ENCODE measurements at regions not wholly inside any gene's neighbourhood (a gene's known extent, or its start where the extent isn't known, plus 50 kb on each side); places are given as distances from the start of the nearest gene placed in this dataset.

DNA sequence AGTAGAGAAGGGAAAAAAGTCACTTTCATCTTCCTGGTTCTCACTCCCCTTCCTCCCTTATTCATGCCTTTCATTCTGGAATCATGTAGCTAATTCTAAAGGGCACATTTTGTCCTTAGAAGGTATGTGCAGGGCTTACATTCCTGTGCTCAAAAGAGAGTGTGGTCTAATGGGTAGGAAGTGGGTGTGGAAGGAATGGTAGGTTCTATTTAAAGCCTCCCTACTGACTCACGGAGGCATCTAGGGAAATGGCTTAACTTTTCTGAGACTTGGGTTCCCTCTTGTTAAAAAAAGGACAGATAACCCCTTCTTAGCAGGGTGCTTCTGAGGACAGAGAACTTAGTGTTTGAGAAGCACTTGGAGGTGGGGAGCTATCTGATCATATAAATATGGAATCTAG lies 249.3 kb upstream of the DUSP10 start (continued):
- TF ChIP-seq, protein P1, sequence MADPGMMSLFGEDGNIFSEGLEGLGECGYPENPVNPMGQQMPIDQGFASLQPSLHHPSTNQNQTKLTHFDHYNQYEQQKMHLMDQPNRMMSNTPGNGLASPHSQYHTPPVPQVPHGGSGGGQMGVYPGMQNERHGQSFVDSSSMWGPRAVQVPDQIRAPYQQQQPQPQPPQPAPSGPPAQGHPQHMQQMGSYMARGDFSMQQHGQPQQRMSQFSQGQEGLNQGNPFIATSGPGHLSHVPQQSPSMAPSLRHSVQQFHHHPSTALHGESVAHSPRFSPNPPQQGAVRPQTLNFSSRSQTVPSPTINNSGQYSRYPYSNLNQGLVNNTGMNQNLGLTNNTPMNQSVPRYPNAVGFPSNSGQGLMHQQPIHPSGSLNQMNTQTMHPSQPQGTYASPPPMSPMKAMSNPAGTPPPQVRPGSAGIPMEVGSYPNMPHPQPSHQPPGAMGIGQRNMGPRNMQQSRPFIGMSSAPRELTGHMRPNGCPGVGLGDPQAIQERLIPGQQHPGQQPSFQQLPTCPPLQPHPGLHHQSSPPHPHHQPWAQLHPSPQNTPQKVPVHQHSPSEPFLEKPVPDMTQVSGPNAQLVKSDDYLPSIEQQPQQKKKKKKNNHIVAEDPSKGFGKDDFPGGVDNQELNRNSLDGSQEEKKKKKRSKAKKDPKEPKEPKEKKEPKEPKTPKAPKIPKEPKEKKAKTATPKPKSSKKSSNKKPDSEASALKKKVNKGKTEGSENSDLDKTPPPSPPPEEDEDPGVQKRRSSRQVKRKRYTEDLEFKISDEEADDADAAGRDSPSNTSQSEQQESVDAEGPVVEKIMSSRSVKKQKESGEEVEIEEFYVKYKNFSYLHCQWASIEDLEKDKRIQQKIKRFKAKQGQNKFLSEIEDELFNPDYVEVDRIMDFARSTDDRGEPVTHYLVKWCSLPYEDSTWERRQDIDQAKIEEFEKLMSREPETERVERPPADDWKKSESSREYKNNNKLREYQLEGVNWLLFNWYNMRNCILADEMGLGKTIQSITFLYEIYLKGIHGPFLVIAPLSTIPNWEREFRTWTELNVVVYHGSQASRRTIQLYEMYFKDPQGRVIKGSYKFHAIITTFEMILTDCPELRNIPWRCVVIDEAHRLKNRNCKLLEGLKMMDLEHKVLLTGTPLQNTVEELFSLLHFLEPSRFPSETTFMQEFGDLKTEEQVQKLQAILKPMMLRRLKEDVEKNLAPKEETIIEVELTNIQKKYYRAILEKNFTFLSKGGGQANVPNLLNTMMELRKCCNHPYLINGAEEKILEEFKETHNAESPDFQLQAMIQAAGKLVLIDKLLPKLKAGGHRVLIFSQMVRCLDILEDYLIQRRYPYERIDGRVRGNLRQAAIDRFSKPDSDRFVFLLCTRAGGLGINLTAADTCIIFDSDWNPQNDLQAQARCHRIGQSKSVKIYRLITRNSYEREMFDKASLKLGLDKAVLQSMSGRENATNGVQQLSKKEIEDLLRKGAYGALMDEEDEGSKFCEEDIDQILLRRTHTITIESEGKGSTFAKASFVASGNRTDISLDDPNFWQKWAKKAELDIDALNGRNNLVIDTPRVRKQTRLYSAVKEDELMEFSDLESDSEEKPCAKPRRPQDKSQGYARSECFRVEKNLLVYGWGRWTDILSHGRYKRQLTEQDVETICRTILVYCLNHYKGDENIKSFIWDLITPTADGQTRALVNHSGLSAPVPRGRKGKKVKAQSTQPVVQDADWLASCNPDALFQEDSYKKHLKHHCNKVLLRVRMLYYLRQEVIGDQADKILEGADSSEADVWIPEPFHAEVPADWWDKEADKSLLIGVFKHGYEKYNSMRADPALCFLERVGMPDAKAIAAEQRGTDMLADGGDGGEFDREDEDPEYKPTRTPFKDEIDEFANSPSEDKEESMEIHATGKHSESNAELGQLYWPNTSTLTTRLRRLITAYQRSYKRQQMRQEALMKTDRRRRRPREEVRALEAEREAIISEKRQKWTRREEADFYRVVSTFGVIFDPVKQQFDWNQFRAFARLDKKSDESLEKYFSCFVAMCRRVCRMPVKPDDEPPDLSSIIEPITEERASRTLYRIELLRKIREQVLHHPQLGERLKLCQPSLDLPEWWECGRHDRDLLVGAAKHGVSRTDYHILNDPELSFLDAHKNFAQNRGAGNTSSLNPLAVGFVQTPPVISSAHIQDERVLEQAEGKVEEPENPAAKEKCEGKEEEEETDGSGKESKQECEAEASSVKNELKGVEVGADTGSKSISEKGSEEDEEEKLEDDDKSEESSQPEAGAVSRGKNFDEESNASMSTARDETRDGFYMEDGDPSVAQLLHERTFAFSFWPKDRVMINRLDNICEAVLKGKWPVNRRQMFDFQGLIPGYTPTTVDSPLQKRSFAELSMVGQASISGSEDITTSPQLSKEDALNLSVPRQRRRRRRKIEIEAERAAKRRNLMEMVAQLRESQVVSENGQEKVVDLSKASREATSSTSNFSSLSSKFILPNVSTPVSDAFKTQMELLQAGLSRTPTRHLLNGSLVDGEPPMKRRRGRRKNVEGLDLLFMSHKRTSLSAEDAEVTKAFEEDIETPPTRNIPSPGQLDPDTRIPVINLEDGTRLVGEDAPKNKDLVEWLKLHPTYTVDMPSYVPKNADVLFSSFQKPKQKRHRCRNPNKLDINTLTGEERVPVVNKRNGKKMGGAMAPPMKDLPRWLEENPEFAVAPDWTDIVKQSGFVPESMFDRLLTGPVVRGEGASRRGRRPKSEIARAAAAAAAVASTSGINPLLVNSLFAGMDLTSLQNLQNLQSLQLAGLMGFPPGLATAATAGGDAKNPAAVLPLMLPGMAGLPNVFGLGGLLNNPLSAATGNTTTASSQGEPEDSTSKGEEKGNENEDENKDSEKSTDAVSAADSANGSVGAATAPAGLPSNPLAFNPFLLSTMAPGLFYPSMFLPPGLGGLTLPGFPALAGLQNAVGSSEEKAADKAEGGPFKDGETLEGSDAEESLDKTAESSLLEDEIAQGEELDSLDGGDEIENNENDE (IDR thresholded peaks at IDR 0.05; ENCODE audit: insufficient replicate concordance, low read length): no peak
- TF ChIP-seq TAF7 (optimal IDR thresholded peaks at IDR 0.05; ENCODE audit: borderline replicate concordance, low read depth, low read length) (no peak), SP4 (IDR thresholded peaks at IDR 0.05; ENCODE audit: low read length) (no peak), HDAC2 (IDR thresholded peaks at IDR 0.05; ENCODE audit: borderline replicate concordance in 1 of 2, low read depth in 2 of 2, low read length in 2 of 2) (no peak)
- TF ChIP-seq, protein P2, sequence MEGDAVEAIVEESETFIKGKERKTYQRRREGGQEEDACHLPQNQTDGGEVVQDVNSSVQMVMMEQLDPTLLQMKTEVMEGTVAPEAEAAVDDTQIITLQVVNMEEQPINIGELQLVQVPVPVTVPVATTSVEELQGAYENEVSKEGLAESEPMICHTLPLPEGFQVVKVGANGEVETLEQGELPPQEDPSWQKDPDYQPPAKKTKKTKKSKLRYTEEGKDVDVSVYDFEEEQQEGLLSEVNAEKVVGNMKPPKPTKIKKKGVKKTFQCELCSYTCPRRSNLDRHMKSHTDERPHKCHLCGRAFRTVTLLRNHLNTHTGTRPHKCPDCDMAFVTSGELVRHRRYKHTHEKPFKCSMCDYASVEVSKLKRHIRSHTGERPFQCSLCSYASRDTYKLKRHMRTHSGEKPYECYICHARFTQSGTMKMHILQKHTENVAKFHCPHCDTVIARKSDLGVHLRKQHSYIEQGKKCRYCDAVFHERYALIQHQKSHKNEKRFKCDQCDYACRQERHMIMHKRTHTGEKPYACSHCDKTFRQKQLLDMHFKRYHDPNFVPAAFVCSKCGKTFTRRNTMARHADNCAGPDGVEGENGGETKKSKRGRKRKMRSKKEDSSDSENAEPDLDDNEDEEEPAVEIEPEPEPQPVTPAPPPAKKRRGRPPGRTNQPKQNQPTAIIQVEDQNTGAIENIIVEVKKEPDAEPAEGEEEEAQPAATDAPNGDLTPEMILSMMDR (IDR thresholded peaks at IDR 0.05; ENCODE audit: control extremely low read depth in 1 of 3, insufficient read depth in 1 of 3, low read depth in 1 of 3, low read length in 3 of 3): no peak

All from H1 (cell line).